IPS DF 6.9 (cell line): ENCODE measurements at regions not wholly inside any gene's neighbourhood (a gene's known extent, or its start where the extent isn't known, plus 50 kb on each side); places are given as distances from the start of the nearest gene placed in this dataset.

Experiments
- DNase-seq: peaks from one replicate; pipeline ENCODE4 v3.0.0-alpha.2; 2013; ENCODE audit warnings: low read depth, low spot score
- H3K27ac ChIP-seq: one replicate; pipeline ENCODE4 v1.5.1; 2013; ENCODE audit warnings: low read length, control low read depth
- H3K27me3 ChIP-seq: 2 replicates; pipeline ENCODE4 v1.6.1; 2013; ENCODE audit warnings: mild to moderate bottlenecking, low read length; ENCODE audit not compliant: control insufficient read depth, insufficient read depth
- H3K36me3 ChIP-seq: 2 replicates; pipeline ENCODE4 v1.6.1; 2013; ENCODE audit warnings: low read length; ENCODE audit not compliant: control insufficient read depth, insufficient read depth
- H3K4me1 ChIP-seq: 2 replicates; pipeline ENCODE4 v1.6.1; 2013; ENCODE audit warnings: low read length; ENCODE audit not compliant: control insufficient read depth, insufficient read depth
- H3K4me3 ChIP-seq: 2 replicates; pipeline ENCODE4 v1.5.1; 2013; ENCODE audit warnings: mild to moderate bottlenecking, low read length
- H3K9me3 ChIP-seq: 2 replicates; pipeline ENCODE4 v1.6.1; 2013; ENCODE audit warnings: low read length, inconsistent platforms; ENCODE audit not compliant: control insufficient read depth, insufficient read depth
- WGBS: extraction: QIAGEN DNeasy Blood & Tissue Kit; methylation state at CpG from one replicate; pipeline ENCODE4 v1.1.7; 2013; ENCODE audit warnings: mixed read lengths, missing lambda C conversion rate; ENCODE audit not compliant: insufficient read length, insufficient coverage; 5-methylcytosine and 5-hydroxymethylcytosine counted together

- Histone ChIP-seq H3K9me3 (no peaks in the 10 kb centered on the region), H3K4me3 (no peak overlapping the region), H3K36me3 (no peaks in the 10 kb centered on the region), H3K27ac (no peak overlapping the region), H3K4me1 (no peaks in the 10 kb centered on the region), H3K27me3 (no peaks in the 10 kb centered on the region)
- DNase-seq: no peak
Observed at GRCh38 chr2:30089171-30089570, 57.6 kb upstream of the YPEL5 start.

- no peak for DNase-seq
- Histone ChIP-seq H3K27me3 (no peaks in the 10 kb centered on the region), H3K27ac (no peak overlapping the region), H3K36me3 (no peaks in the 10 kb centered on the region), H3K4me3 (no peak overlapping the region), H3K4me1 (no peaks in the 10 kb centered on the region), H3K9me3 (no peaks in the 10 kb centered on the region)
- no CpG with 5 or more reads among the region's 7 CpGs for WGBS
Observed at GRCh38 chr2:30095402-30095801, 51.4 kb upstream of the YPEL5 start.

GRCh38 chr2:30096451-30096850 is 50.4 kb upstream of the YPEL5 start:
- no peaks in the 10 kb centered on the region for H3K9me3 ChIP-seq
- DNase-seq: no peak
- H3K36me3 ChIP-seq: no peaks in the 10 kb centered on the region
- no peaks in the 10 kb centered on the region for H3K27me3 ChIP-seq
- no CpG with 5 or more reads among the region's 4 CpGs for WGBS
- H3K27ac ChIP-seq: no peak overlapping the region
- no peaks in the 10 kb centered on the region for H3K4me1 ChIP-seq
- H3K4me3 ChIP-seq: no peak overlapping the region
